ENCODE measurements at regions not wholly inside any gene's neighbourhood (a gene's known extent, or its start where the extent isn't known, plus 50 kb on each side); places are given as distances from the start of the nearest gene placed in this dataset.

DNA sequence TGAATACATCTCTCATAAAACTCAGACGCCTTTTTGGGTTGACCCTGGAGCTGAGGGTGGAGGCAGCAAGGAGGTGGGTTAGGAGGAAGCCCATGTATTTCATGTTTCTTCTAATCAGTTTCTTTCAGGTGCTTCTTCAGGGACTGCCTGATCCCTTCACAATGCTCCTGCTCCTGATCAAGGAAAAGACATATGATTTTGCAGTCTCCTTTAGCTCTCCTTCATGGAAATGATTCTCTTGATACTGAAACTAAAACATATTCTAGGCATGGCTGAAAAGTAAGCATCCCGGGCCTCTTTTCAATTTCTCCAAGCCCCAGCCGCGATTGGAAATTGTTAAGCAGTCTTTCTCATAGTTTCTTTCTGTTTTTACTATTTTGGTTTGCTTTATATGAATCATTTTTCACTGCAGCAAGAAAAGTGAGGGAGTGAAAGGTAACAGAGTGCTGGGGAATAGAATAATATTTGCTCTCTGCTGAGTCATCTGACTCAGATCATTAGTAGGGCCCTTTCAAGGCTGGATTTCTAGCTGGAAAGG, 730.7 kb downstream of the CDH11 start:
- no peak for TF ChIP-seq CTCF (IDR thresholded peaks at IDR 0.05)
- no peak for TF ChIP-seq POLR2AphosphoS5 (IDR thresholded peaks at IDR 0.05; ENCODE audit: low read depth, low read length)
- TF ChIP-seq SIN3A (IDR thresholded peaks at IDR 0.05; ENCODE audit: borderline replicate concordance, insufficient read depth, low read depth, low read length) = no peak
- no peak for TF ChIP-seq REST (IDR thresholded peaks at IDR 0.05; ENCODE audit: insufficient read depth in 1 of 2, low read depth in 2 of 2, low read length in 1 of 2)
- no peak for TF ChIP-seq TCF7L2 (IDR thresholded peaks at IDR 0.05; ENCODE audit: low read depth, low read length)
